HG03045 (cell line): ENCODE measurements at regions not wholly inside any gene's neighbourhood (a gene's known extent, or its start where the extent isn't known, plus 50 kb on each side); places are given as distances from the start of the nearest gene placed in this dataset.
A peak's percentile ranks its signal among the peaks of the same experiment; 100 is the strongest.

ENCODE experiments used
- ATAC-seq: cut with Tn5 transposase; IDR thresholded peaks from one replicate; pipeline ENCODE4 v1.9.1; 2021; ENCODE audit warnings: mild to moderate bottlenecking, moderate library complexity; ENCODE audit not compliant: unreplicated experiment

DNA sequence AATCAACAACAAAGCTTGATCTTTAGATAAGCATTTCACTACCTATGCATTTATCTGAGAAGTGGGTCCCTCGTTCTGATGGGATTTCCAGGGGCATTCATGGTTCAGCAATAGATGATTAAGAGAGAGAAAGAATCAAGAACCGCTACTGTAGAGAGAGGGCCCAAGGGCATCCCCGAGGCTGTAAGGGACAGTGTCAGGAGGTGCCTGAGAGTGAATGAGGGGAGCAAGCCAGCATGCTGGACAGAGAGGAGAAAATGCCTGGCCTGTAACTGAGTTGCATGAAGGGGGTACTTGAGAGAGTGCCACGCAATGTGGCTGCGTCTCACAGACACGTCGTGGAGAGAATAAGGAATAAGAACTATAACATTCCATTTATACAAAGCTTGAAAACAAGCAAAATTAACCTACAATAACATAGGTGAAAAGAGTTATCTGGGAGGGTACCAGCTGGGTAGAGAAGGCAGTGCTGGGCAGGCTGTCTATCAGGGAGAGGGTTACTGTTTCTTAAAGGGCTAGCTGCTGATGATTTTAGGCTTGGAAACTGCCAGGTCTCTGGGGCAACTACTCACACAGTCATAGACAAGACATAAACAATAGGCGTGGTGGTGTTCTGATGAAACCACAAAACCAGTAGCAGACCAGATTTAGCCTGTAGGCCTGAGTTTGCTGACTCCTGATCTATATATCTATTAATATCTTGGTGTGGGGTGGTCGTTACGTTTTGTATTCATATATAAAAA, 374.6 kb upstream of the CFAP20DC start:
- ATAC-seq, result no peak

DNA sequence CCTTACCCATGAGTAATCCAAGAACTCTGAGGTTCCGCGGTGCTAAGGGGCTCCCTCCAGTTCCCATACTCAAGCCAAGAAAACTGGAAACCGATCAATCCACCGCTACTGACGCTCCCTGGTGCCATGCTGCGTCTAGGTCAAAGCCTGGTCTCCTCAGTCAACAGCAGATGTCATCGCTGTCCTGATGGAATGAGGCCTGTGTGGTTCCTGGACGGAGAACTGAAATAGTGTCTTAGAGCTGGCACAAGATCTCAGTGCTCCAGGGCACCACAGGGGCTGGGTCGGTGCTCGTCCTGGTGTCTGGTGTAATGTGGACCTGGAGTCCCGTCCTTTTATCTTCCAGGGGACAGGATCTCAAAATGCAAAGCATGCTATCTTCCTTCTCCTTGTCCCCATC, 373.9 kb upstream of the CFAP20DC start:
- no peak for ATAC-seq

DNA sequence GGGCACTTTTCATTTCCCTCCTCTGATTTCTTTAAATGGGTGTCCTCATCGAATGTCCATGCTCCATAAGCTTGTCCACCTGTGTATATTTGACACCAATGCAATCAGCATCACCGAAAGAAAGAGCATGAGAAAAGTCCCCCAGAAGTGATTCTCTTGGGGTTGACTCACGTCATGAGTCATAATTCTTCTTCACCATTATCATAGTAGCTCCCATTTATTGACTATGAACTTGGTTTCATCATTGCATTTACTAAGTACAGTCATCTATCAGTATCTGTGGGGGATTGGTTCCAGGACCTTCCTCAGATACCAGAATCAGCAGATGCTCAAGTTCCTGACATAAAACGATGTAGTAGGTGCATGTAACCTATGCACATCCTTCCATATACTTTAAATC, 372.5 kb upstream of the CFAP20DC start:
- no peak for ATAC-seq

DNA sequence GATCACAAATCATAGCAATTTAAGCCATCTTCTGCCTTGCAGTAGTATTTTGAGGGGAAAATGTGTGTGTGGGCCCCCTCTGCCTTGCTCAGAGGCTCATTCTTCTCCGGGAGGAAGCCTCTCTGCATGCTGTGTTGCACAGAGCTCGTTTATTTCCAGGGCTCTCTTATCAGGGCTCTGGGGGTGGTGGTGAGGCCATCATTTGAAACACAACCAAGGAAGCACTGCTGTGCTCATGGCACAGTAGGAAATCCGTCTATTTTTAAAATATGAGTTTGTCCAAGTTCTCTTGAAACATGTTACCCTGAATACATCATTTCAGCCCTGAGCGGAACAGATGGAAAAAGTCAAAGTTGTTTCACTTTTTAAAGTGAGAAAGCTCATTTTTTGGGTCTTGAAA, 369.0 kb upstream of the CFAP20DC start:
- no peak for ATAC-seq

DNA sequence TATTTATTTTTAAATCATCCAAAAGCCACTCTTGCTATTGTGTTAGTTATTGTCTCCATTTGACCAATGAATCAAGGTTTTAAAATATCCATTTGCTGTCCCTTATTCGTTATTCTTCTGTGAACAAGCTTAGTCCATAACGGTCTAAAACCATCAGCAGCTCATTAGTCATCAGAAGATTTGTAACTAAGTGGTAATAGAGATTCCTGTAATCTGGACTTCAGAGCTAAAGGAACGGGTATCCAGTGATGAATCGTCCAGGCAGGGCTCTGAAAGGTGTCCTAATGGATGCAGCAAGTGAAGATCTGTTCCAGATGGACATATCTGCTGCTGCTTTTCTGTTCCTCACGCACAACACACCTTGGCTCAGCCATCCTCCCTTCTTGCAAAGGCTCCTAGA, 362.7 kb upstream of the CFAP20DC start:
- ATAC-seq, result no peak

DNA sequence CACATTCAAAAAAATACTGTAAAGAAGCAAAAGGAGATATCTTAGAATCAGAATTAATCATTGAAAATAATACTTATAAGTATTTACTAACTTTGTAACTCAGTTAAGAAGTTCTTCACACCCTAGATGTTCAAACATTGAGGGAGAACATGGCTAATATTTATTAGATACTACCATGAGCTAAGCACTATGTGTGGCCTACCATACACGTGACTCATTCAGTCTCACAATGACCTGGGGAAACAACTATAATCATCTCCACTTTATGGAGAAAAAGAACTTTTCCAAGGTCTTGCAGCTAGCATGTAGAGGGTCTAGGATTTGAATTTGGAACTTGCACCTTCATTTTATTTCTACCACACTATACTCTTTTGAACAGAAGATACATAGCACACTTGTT, 361.9 kb upstream of the CFAP20DC start:
- no peak for ATAC-seq

DNA sequence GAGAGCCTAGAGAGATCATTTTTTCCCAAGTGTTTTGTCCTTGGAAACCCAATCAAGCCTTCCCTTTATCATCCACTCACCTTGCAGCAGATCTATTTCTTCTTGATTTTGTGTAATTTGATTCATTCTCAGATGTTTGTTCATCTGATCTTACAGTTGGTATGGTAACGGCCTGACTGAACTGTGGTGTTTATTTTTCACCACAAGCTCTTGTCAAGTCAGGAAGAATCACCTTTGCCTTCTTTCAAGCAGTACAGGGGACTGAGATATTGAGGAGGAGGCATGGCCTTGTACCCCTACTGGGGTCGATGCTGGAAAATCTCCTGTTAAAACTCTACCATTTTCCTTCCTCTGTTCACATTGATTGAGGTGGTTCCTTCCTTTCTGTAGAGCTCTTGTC, 361.4 kb upstream of the CFAP20DC start:
- no peak for ATAC-seq

DNA sequence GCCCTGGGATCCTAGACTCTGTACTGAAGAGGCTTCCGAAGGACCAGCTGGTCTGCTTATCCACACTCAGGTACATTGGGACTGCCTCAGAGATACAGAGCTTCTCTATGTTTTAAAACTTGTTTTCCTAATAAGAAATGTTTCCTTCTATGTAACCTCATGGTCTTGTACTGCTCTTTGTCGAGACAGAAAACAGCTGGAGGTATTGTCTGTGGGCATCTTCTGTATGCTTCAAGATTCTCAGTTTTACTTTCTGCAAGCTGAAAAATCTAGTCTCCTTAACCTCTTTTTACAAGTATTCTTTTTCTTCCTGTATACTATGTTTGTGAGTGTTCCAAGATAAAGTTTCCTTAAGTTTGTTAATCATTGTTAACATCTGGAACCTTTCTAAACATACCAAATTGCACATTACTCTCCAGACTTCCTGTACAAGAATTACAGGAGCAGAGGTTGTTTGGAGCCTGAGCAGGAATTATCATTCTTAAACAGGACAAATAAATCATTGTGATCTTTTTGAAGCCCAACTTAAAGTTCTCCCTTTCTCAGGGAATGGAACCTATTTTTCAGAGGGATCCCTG, 358.3 kb upstream of the CFAP20DC start:
- ATAC-seq, result no peak

DNA sequence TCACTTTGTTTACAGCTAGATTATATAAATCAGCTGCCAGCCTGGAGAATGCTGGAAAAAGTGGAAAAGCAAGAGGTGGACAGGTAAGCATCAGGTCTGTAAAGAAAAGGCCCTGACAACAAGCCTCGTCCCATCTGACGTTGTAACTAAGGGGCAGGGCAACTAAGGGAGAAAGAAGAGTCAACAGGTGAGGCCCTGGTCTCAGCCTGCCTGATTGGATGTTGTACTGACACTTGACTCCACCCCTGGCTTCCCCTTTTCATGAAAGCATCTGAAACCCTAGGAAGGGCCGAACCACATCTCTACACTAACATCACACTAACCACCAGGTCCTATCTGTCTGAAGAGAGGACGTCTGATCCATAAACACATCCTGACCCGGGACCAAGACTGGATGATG, 357.6 kb upstream of the CFAP20DC start:
- ATAC-seq, result no peak

DNA sequence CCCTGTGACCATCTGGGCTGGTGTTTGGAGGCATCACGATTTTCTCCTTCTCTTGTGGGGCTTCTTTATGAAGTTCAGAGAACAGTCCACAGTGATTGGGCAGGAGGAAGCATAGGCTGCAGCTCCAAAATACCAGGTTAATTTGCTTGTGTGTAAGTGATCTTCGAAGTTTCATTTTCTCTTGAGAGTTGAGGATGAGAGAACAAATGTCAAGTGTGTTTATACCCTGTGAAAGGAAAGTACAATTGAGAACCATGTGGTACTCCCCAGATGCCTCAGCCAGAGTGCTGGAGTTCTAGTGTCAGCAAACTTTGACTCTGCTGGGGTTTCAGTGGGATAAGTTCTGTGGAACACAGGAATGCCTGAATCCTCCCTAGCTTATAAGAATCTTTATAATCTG, 357.1 kb upstream of the CFAP20DC start:
- peak; percentile 87 for ATAC-seq

DNA sequence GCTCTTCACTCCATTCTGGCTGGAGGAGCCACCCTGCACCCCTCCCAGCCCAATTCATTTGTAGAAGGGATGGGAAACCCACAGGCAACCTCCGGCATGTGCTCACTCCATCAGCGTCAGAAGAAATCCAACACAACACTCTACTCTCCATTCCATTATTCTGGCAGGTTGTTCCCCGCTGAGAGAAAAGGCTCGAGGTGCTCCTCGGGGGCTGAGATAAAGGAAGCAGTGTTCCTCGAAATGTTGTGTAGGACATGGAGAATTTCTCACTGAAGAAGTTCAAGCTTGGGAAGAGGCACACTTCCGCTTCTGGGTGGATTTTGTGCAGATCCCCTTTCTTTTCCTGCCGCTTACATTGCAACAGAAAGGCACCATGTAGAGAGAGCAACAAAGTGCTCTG, 355.0 kb upstream of the CFAP20DC start:
- no peak for ATAC-seq

DNA sequence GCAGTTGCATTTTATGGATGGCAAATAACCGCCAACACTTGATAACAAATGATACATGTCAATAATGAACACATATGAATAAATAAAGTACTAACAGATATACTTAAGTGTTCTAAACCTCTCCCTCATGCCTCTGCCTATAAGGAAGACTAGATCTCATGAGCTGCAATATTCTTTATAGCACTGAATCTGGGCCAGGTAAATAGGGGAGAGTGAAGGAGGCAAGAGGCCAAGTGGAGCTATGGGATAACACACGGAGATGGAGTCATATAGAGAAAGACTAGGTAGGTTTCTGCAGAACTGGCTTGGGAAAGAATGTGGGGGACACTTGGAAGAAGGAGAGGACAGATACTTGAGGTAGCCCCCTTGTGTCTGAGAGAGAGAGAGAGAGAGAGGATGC, 354.2 kb upstream of the CFAP20DC start:
- no peak for ATAC-seq

DNA sequence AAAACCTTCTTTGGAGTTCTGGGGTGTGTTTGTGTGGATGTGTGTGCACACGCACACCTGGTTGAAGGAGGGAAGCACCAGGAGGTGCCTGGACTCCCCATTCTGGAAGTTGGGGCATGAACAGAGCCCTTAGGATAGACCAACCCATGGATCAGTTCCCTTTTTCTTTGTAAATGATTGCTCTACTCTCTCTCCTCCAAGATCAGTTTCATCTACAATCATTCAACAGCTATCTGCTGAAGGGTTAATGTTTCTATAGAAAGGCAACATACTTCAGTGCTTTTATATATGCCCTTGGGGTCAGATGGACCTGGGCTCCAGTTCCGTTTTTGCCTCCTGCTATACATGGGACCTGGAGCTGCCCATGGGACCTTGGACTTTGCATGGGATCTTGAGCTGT, 352.1 kb upstream of the CFAP20DC start:
- no peak for ATAC-seq

DNA sequence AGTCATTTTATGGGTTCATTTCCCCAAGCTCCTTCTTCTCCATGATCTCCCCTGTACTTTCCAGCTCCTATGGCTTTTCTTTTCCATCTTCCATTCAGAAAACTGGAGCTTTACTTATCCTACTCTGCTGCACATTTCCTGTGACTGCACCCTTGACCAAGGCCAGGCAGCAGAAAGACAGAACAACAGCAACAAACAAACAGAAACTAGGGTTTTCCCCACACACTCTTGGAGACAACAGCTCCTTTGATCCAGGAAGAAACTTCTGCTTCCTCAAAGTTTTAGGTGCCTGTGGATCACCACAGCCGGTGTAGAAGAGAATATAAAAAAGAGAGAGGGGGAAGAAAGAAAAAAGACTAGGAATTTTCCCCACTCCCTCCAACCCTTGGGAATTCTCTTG, 342.3 kb upstream of the CFAP20DC start:
- no peak for ATAC-seq

DNA sequence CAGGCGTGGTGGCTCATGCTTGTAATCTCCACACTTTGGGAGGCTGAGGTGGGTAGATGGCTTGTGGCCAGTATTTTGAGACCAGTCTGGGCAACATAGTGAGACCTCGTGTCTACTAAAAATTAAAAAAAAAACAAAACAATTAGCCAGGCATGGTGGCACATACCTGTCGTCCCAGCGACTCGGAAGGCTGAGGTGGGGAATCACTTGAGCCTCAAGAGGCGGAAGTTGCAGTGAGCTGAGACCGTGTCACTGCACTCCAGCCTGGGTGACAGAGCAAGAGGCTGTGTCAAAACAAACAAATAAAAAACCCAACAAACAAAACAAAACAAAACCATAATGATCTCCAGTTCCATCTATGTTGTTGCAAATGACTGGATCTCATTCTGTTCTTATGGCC, 341.3 kb upstream of the CFAP20DC start:
- no peak for ATAC-seq

DNA sequence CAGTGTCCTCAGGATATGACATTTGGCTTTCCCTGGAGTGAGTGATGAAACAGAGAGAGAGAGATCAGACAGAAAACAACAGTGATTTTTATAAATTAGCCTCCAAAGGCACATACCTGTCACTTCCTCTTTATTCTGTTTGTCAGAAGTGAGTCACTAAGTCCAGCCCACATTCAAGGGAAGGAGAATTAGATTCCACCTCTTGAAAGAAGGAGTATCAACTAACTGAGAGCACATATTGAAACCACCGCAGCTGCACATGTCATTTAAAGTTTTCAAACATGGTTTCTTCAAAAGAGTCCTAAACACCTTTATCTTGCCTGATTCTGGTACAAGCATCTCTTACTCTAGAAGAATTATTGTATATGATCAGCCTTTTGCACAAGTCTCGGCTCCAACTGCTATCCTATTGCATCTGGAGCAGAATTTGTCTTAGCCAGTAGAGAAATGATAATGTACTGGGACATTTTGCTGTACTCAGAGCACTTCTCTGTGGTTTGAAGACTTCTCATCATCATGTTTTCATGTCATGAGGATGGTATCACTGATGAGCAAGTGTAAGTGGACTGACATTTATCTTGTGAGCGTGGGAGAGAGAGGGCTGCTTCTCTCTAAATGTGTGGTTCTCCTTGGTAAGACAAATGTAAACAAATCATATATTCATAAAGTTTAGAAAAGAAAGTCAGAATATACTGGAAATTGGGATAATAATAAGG, 338.9 kb upstream of the CFAP20DC start:
- peak; percentile 56 for ATAC-seq

DNA sequence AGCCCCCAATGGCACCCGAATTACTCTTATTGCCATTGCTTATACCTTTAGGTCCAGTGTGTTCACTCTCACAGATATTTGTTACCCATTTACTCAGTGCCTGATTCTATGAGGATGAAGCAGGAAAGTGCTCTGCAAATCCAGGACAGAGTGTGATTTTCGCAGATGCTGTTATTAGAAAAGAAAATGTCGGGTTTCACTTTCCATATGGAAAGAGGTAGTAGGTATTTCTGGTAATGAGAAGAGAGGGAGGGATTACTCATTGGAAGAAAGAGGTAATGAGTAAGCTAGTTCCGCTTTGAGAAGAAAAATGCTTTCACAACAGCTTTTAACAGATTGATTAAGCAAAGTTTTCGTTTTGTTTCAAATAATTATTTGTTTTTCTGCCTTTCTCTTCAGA, 336.3 kb upstream of the CFAP20DC start:
- ATAC-seq, result peak; percentile 71

DNA sequence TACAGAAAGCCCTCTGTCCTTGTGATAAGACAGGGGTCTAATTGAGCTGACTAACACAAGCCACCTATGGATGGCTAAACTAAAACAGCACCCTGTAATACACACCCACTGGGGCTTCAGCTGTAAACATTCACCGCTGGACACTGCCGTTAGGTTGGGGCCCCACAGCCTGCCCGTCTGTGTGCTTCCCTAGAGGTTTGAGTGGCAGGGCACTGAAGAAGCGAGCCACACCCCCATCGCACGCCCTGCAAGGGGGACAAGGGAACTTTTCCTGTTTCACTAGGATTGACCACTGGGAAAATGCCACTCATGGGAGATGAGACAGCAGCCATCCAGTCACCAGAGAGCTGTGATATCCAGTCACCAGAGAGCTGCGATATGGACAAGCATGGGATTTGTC, 335.7 kb upstream of the CFAP20DC start:
- no peak for ATAC-seq

DNA sequence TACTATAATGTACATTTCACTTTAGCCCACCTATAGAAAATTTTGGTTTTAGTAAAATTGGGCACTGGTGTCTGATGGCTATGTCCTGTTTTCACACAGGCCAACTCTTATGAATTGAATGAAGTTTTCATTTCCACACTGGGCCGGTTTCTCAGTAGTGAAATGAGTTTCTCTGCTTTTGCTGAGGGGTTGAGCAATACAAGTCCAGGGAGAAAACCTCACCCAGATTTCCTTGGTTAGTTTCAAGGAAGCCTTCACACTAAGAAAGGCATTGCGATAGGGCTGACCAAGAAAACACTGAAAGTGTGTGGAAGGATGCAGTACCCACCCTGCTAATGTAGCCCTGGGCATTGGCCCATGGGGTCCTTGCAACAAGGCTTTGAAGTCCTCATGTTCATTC, 331.5 kb upstream of the CFAP20DC start:
- ATAC-seq, result no peak

DNA sequence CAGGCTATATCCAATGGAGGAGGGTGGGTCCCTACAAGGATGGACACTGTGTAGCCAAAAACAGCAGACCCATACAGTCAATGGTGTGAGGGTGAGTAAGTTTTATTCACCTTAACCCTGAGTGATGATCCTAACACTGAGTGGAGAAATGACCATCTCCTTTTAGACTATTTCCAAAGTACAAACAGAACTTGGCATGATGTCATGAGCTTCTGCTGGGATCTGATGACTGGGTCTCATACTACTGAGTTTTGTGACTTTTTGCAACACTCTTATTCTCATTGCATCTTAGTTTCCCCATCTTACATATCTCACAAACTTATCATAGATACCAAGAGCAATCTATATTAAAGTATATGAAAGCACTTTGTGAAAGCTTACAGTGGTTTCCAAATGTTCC, 330.3 kb upstream of the CFAP20DC start:
- ATAC-seq, result no peak

DNA sequence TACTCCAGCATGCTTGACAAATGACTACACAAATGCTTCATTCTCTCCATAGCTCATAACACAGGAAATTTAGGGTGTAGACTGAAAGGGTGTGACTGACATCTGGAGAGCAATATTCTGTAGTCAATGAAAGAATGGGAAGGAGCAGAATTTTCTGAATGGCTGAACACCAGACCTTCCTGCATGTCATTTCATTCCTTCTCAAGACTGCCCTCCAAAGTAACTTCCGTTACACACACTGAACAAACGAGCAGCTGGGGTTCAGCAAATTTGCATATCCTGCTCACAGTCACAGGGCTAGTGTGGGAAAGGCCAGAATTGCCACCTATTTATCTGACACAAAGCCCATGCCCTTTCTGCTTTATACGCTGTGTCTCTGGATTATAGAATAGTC, 325.0 kb upstream of the CFAP20DC start:
- ATAC-seq, result peak; percentile 99

DNA sequence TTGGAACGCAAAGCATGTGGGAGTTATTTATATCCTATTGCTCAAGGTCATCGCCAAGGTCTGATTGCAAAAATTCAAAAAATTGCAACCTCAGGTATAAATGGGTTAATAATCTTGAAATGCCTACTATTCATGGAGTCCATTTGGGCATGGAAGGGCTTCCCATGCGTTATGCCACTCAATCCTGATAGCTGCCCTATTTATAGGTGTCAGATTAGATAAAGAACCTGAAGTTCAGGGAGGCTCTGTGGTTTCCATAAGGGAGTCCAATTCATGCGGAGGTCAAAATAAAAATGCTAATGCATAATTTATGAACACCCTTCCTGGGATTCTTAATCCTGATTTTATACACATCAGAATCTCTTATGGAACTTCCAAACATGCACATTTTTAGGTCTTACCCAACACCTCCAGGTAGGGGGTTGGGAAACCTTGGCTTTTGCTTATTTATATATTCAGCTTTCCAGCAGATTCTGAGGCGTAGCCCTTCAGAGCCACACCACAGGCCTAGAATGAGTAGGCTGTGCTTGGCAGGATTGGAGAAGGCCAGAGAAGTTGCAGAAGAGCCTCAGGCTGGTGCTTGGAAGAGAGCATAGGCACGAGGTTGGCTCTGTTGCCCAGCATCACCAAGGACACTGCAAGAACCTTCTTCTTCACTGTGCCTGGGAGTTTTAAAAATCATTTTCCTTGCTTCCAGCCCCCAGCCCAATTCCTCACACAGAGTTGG, 324.4 kb upstream of the CFAP20DC start:
- peak; percentile 4 for ATAC-seq
